Lower leg skin (tissue), 3 donors: ENCODE measurements at regions not wholly inside any gene's neighbourhood (a gene's known extent, or its start where the extent isn't known, plus 50 kb on each side); places are given as distances from the start of the nearest gene placed in this dataset.

Source experiments
- POLR2A ChIP-seq, 2 donors: fragments of 450-650 bp; IDR thresholded peaks; one replicate each; pipeline ENCODE4 v1.6.1; 2016 to 2017; ENCODE audit warnings: antibody characterized with exemption in 2 of 2, mild to moderate bottlenecking in 1 of 2, moderate library complexity in 1 of 2
- TF ChIP-seq, protein P1 (sequence below), 3 donors: fragments of 450-650 bp; IDR thresholded peaks; one replicate each; pipeline ENCODE4 v1.5.1; 2016; ENCODE audit warnings: antibody characterized with exemption in 3 of 3, mild to moderate bottlenecking in 3 of 3, moderate library complexity in 2 of 3

DNA sequence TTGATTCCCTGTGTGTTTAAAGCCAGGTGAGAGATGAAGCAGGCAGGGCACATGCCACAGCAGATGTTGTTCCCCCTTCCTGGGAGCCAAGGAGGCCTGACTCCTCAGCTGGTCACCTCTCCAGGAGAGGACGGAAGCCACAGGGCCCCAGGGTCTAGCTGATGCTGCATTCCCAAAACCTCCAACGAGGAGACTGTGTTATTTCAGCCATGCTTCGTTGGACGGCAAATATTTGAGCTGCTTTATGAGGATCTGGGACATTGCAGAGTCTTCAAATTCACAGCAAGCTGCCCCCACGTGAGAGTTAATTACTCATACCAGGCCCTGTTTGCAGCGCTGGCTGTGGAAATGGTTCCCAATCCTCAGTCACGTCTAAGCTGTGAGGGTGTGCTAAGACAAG, 85.3 kb downstream of the CDC7 start:
- TF ChIP-seq, protein P1, sequence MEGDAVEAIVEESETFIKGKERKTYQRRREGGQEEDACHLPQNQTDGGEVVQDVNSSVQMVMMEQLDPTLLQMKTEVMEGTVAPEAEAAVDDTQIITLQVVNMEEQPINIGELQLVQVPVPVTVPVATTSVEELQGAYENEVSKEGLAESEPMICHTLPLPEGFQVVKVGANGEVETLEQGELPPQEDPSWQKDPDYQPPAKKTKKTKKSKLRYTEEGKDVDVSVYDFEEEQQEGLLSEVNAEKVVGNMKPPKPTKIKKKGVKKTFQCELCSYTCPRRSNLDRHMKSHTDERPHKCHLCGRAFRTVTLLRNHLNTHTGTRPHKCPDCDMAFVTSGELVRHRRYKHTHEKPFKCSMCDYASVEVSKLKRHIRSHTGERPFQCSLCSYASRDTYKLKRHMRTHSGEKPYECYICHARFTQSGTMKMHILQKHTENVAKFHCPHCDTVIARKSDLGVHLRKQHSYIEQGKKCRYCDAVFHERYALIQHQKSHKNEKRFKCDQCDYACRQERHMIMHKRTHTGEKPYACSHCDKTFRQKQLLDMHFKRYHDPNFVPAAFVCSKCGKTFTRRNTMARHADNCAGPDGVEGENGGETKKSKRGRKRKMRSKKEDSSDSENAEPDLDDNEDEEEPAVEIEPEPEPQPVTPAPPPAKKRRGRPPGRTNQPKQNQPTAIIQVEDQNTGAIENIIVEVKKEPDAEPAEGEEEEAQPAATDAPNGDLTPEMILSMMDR (IDR thresholded peaks at IDR 0.05): no peak
- no peak for TF ChIP-seq POLR2A (IDR thresholded peaks at IDR 0.05)
